ENCODE measurements at regions not wholly inside any gene's neighbourhood (a gene's known extent, or its start where the extent isn't known, plus 50 kb on each side); places are given as distances from the start of the nearest gene placed in this dataset.

GRCh38 chr10:90504172-90504571 is 353.7 kb downstream of the HTR7 start:
- no peak for TF ChIP-seq EZH2 (IDR thresholded peaks at IDR 0.05)
- TF ChIP-seq POLR2AphosphoS5 (IDR thresholded peaks at IDR 0.05; ENCODE audit: borderline replicate concordance, low read depth, low read length) = no peak
